Epithelial cell of esophagus (primary cell): ENCODE measurements at regions not wholly inside any gene's neighbourhood (a gene's known extent, or its start where the extent isn't known, plus 50 kb on each side); places are given as distances from the start of the nearest gene placed in this dataset.

Source experiments
- DNase-seq: peaks from one replicate; pipeline ENCODE4 v3.0.0; 2010; ENCODE audit warnings: low read depth
- H3K4me3 ChIP-seq: 2 replicates; pipeline ENCODE4 v1.5.1; 2011; ENCODE audit warnings: mild to moderate bottlenecking, low read length, control low read depth
- TF ChIP-seq, protein P1 (sequence below): IDR thresholded peaks from 2 replicates; pipeline ENCODE4 v1.5.1; 2011; ENCODE audit warnings: low read depth, mild to moderate bottlenecking, low read length, control low read depth, inconsistent platforms; ENCODE audit not compliant: insufficient read depth; ENCODE audit errors: missing control alignments

DNA sequence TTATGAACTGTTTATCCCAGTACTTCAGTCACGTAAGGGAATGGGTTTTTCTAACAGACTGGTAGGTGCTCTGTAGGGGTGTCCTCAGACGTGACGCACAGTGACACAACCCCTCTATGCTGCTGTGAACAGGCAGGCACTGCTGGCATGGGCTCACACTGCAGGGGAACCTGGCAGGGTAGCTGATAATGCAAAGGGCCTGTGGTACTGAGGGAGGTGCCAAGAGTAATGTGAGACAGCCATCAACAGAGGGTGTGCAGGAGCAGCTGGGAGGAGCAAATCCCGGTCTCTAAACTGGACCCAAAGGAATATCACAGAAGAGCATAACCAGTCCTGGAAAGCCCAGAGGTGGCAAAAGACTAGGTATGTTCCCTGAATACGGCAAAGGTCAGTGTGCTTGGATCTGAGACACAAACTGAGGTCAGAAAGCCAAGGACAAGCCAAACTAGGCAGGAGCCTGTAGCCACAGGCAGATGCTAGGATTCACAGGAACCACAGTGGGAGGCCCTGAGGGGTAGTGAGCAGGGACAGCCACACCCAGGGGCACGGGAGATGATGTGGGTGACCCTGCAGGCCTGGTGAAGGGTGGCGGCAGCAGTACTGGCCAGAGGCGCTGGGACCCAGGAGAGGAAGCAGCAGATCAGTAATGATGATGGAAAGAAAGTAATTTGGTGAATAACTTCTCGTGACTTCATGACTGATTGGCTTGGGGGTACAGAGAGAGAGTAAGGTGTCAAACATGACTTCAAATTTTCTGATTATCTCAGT lies 248.1 kb upstream of the CHRNA7 start:
- TF ChIP-seq, protein P1, sequence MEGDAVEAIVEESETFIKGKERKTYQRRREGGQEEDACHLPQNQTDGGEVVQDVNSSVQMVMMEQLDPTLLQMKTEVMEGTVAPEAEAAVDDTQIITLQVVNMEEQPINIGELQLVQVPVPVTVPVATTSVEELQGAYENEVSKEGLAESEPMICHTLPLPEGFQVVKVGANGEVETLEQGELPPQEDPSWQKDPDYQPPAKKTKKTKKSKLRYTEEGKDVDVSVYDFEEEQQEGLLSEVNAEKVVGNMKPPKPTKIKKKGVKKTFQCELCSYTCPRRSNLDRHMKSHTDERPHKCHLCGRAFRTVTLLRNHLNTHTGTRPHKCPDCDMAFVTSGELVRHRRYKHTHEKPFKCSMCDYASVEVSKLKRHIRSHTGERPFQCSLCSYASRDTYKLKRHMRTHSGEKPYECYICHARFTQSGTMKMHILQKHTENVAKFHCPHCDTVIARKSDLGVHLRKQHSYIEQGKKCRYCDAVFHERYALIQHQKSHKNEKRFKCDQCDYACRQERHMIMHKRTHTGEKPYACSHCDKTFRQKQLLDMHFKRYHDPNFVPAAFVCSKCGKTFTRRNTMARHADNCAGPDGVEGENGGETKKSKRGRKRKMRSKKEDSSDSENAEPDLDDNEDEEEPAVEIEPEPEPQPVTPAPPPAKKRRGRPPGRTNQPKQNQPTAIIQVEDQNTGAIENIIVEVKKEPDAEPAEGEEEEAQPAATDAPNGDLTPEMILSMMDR: no peak
- DNase-seq: no peak
- H3K4me3 ChIP-seq: no peak overlapping the region

DNA sequence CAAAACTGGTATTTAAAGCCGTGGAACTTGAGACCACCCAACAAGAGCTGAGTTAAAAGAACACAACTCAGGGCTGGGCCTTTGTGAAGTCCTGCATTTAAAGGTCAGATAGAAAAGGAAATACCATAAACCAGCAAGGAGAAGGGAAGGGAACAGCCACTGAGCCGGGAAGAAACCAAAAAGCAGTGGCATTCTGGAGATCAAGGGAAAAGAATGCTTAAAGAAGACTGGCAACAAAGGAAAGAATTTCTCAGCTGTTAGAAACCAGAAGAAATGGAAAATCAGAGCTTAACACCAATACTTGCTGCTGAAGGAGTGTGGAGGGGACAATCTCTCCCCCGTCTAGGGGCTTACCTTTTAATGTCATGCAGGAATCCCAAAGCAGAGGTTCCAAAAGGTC lies 247.4 kb upstream of the CHRNA7 start:
- TF ChIP-seq, protein P1: no peak
- no peak for DNase-seq
- H3K4me3 ChIP-seq: no peak overlapping the region

DNA sequence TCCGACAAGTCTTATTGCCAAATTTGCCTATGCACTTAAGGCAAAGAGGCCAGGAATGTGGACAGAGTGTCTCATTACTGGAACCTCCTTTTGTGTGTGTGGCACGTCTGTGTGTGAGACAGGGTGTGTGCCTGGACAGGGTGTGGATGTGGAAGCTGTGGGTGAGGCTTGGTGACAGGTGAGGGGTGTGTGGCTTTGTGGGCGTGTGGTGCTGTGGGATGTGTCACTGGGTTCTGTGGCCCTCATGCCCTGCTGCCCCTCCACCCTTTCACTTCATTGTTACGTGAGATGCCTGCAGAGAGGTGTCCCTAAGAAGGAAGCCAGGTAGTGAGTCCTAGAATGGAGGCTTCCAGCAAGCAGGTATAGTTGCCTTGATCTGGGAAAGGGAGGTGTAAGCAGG lies 244.0 kb upstream of the CHRNA7 start:
- no peak for DNase-seq
- no peak overlapping the region for H3K4me3 ChIP-seq
- TF ChIP-seq, protein P1: no peak

DNA sequence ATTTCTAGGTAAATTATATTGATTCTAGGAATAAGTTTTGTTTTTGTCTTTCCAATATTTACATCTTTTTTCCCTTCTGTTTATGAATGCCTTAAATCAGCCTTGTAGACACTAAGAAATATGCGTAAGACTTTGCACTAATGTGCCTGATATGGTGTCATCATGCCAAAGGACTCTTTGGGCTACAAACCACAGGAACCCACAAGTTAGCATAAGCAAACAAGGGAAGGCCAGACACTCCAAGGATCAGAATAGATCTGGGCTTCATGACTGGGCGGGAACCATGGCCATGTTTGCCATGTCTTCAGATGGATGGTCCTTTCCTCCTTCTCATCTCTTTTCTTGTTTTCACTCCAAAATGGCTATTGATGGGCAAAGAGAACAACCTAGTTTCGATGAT lies 242.2 kb upstream of the CHRNA7 start:
- no peak for DNase-seq
- TF ChIP-seq, protein P1: no peak
- H3K4me3 ChIP-seq: no peak overlapping the region

DNA sequence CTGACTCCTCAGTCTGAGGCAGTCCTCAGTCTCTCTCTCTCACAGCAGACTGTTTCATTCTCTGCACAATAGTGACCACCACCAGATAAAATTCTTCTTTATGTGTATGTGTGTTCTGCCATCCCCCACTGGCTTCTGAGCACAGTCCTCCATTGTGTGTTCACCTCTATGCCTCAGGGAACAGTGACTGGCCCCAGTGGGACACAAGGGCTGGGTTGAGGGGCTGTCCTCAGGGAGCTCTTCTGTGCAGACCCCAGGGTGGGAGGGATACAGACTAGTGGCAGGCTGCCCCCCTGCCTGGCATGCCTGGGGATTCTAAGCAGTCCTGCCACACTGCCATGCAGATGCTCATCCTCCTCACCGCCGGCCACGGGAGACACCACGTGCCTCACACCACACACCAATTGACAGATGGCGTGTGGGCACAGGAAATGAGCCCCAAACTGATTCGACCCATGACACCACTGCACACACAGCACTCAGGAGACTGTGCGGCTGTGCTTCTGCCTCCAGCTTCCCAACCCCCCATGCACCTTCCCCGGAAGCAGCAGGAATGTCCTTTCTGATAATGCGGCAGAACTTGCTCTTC lies 237.6 kb upstream of the CHRNA7 start:
- TF ChIP-seq, protein P1: no peak
- DNase-seq: no peak
- no peak overlapping the region for H3K4me3 ChIP-seq

DNA sequence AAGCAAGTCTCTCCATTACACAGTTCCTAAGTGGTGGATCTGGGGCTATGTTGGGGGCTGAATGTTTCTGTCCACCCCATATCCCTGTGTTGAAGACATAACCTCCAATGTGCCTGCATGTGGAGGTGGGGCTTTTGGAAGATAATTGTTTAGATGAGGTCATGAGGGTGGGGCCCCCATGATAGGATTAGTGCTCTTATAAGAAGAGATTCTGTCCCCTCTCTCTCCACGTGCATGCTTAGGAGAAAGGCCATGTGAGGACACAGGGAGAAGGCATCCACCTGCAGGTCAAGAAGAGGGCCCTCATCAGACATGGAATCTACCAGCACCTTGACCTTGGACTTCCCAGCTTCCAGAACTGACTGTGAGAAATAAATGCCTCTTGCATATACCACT lies 231.0 kb upstream of the CHRNA7 start:
- H3K4me3 ChIP-seq: no peak overlapping the region
- TF ChIP-seq, protein P1: no peak
- no peak for DNase-seq
